Lower leg skin (tissue), 4 donors: ENCODE measurements at regions not wholly inside any gene's neighbourhood (a gene's known extent, or its start where the extent isn't known, plus 50 kb on each side); places are given as distances from the start of the nearest gene placed in this dataset.

ENCODE experiments used
- DNase-seq, 2 donors: peaks; one replicate each; pipeline ENCODE4 v3.0.0-alpha.2; 2019; ENCODE audit warnings: low spot score in 2 of 2
- H3K4me3 ChIP-seq: fragments of 200-600 bp; sonication (generic); 2 replicates; pipeline ENCODE4 v1.5.1; 2017; ENCODE audit warnings: mild to moderate bottlenecking, low read depth; ENCODE audit not compliant: poor library complexity, severe bottlenecking
- POLR2A ChIP-seq, 2 donors: fragments of 450-650 bp; IDR thresholded peaks; one replicate each; pipeline ENCODE4 v1.6.1; 2016 to 2017; ENCODE audit warnings: antibody characterized with exemption in 2 of 2, mild to moderate bottlenecking in 1 of 2, moderate library complexity in 1 of 2
- WGBS, 2 donors: methylation state at CpG; one replicate each; pipeline ENCODE4 v1.1.5; 2018; 5-methylcytosine and 5-hydroxymethylcytosine counted together
- intact Hi-C: fragments of 100-400 bp; cut with DNase I; formaldehyde crosslinking; loops from one replicate; pipeline ENCODE4 v1.15.0; 2023; ENCODE audit warnings: low total_unique reads
- TF ChIP-seq, protein P1 (sequence below), 3 donors: fragments of 450-650 bp; IDR thresholded peaks; one replicate each; pipeline ENCODE4 v1.5.1; 2016; ENCODE audit warnings: antibody characterized with exemption in 3 of 3, mild to moderate bottlenecking in 3 of 3, moderate library complexity in 2 of 3

DNA sequence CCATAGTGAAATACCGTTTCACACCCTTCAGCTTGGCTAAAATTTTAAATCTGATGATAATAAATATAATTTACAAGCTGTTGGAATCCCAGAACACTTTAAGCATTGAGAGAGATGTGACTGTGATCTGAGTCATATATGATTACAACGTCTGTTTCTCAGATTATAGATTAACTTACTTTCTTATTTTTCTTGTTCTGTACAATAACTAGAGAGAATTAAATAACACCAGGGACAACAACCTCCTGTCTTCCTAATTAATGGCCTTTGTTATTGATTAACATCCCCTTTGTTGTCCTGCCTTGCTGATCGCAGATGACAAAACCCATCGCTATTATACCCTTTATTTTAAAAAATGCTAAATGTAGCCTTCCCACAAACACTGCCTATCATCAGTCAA, 87.8 kb upstream of the EZR start:
- intact Hi-C loops = no loop called here
- no peak for DNase-seq
- TF ChIP-seq, protein P1, sequence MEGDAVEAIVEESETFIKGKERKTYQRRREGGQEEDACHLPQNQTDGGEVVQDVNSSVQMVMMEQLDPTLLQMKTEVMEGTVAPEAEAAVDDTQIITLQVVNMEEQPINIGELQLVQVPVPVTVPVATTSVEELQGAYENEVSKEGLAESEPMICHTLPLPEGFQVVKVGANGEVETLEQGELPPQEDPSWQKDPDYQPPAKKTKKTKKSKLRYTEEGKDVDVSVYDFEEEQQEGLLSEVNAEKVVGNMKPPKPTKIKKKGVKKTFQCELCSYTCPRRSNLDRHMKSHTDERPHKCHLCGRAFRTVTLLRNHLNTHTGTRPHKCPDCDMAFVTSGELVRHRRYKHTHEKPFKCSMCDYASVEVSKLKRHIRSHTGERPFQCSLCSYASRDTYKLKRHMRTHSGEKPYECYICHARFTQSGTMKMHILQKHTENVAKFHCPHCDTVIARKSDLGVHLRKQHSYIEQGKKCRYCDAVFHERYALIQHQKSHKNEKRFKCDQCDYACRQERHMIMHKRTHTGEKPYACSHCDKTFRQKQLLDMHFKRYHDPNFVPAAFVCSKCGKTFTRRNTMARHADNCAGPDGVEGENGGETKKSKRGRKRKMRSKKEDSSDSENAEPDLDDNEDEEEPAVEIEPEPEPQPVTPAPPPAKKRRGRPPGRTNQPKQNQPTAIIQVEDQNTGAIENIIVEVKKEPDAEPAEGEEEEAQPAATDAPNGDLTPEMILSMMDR (IDR thresholded peaks at IDR 0.05) = no peak
- no peak for TF ChIP-seq POLR2A (IDR thresholded peaks at IDR 0.05)
- no peak overlapping the region for H3K4me3 ChIP-seq
- WGBS, 2 donors = 75 to 78% methylated on average over 4 of the region's 4 CpGs

DNA sequence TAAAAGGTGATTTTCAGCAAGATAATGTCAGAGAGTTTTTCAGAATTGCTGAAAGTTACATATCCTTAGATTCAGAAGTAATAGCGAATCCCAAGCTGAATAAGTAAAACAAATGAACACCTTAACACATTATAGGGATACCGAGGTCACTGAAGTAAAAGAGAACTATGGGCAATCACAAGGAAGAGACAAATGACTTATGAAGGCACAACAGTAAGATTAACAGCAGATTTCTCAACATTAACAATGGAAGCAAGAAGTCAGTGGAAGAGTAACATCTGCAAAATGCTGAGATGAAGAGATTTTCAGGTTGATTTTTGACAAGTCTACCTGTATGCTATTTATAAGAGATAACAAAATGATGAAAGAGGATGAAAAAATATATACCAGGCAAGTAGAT, 86.1 kb upstream of the EZR start:
- intact Hi-C loops = loop anchor here (2.0 kb wide), 1 partner anchor 352 kb away; no protein-coding TSS in a partner anchor
- no peak for DNase-seq
- 94 to 98% methylated on average over 2 of the region's 2 CpGs for WGBS, 2 donors
- no peak overlapping the region for H3K4me3 ChIP-seq
- TF ChIP-seq, protein P1 (IDR thresholded peaks at IDR 0.05) = no peak
- TF ChIP-seq POLR2A (IDR thresholded peaks at IDR 0.05) = no peak

DNA sequence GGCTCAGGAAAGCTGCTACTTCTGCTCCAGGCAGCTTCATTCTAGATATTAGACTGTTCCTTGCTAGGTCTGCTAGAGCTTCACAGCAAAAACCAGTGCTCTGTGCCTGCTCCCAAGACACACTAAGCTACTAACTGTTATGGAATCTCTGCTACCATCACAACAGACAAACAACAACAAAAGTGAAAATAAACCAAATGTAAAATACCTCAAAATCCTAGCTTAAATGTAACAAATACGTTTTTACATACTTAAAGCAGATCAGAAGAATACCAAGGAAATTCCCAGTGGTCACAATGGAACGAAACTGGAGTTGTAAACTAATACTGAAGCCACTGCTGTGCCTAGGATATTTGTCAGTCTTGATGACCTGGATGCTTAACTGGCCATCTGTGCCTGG, 84.6 kb upstream of the EZR start:
- intact Hi-C loops = loop anchor here (2.0 kb wide), 1 partner anchor 351 kb away; no protein-coding TSS in a partner anchor
- DNase-seq = peak in 1 of 2 donors; percentile 7
- no peak for TF ChIP-seq POLR2A (IDR thresholded peaks at IDR 0.05)
- TF ChIP-seq, protein P1 (IDR thresholded peaks at IDR 0.05) = no peak
- 72 to 80% methylated on average over 2 of the region's 2 CpGs for WGBS, 2 donors
- H3K4me3 ChIP-seq = no peak overlapping the region

DNA sequence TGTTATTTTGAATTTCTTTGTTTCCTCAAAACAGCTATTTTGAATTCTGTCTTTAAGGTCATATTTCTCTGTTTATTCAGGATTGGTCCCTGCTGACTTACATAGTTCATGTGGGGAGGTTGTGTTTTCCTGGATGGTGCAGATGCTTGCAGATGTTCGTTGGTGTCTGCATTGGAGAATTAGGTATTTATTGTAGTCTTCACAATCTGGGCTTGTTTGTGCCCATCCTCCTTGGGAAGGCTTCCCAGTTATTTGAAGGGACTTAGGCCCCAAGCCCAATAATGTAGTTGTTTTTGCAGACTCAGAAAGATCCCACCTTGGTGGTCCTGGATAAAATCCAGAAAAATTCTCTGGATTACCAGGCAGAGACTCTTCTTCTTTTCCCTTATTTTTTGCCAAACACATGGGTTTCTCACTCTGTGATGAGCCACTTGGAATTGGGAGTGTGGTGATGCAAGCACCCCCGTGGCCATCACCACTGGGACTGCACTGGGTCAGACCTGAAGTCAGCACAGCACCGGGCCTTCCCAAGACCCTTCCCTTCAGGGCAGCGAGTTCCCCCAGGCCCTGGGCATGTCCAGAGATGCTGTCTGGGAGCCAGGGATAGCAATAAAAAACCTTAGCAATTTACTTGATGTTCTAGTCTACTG, 81.6 kb upstream of the EZR start:
- 50 to 56% methylated on average over 4 of the region's 4 CpGs for WGBS, 2 donors
- DNase-seq = no peak
- intact Hi-C loops = no loop called here
- TF ChIP-seq, protein P1 (IDR thresholded peaks at IDR 0.05) = no peak
- H3K4me3 ChIP-seq = no peak overlapping the region

DNA sequence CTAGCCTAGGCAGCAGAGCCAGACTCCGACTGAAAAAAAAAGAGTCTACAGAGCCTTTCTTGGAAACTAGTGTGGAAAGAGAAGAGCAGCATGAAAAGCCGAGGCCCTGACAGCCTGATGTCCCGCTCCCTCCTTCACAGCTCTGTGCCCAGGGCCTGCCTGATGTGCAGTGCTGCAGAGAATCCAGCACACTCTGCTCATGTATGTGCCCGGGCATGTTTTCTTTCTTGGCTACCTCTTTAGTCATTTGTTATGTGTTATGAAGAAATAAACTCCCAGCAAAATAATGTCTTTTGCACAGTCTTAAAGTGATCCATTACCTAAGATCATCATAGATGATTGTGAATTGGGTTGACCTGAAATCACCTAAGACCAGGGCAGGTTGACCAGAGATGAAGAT, 78.1 kb upstream of the EZR start:
- no peak for TF ChIP-seq POLR2A (IDR thresholded peaks at IDR 0.05)
- TF ChIP-seq, protein P1 (IDR thresholded peaks at IDR 0.05) = no peak
- WGBS, 2 donors = 35 to 54% methylated on average over 4 of the region's 4 CpGs
- H3K4me3 ChIP-seq = no peak overlapping the region
- intact Hi-C loops = no loop called here
- DNase-seq = peak in 1 of 2 donors; percentile 39

DNA sequence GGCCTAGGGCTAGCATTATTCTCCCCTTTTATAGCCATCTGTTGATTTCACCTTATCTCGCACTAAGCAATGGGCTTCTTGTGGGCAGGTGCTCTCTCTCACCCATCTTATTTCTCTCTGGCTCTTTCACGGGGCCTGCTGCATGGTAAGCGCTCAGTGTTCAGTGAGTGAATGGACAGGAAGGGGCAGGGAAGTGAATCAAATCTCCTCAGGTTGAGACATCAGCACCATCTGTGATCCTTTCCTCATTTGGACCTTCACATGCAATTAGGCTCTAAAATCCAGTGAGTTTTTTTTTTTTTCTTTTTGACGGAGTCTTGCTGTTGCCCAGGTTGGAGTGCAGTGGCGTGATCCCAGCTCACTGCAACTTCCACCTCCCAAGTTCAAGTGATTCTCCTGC, 76.5 kb upstream of the EZR start:
- no peak for DNase-seq
- intact Hi-C loops = no loop called here
- no peak overlapping the region for H3K4me3 ChIP-seq
- WGBS, 2 donors = 88 to 96% methylated on average over 5 of the region's 5 CpGs
- TF ChIP-seq, protein P1 (IDR thresholded peaks at IDR 0.05) = no peak
- no peak for TF ChIP-seq POLR2A (IDR thresholded peaks at IDR 0.05)
